KMS-11 (cell line): ENCODE measurements at regions not wholly inside any gene's neighbourhood (a gene's known extent, or its start where the extent isn't known, plus 50 kb on each side); places are given as distances from the start of the nearest gene placed in this dataset.

Experiments used
- H2AFZ ChIP-seq: fragments of 200-600 bp; sonication (generic); 2 replicates; pipeline ENCODE4 v1.6.1; 2016; ENCODE audit warnings: antibody characterized with exemption, mixed run types, low read depth
- H3K27ac ChIP-seq: fragments of 200-600 bp; sonication (generic); 2 replicates; pipeline ENCODE4 v1.6.1; 2016; ENCODE audit warnings: mild to moderate bottlenecking, mixed run types
- H3K27me3 ChIP-seq: fragments of 200-600 bp; sonication (generic); 2 replicates; pipeline ENCODE4 v1.6.1; 2017; ENCODE audit warnings: mild to moderate bottlenecking, low read depth, mixed run types, moderate library complexity; ENCODE audit not compliant: insufficient read depth
- H3K36me3 ChIP-seq: fragments of 200-600 bp; sonication (generic); 2 replicates; pipeline ENCODE4 v1.6.1; 2017; ENCODE audit warnings: mild to moderate bottlenecking, mixed run types; ENCODE audit not compliant: insufficient read depth
- H3K4me1 ChIP-seq: fragments of 200-600 bp; sonication (generic); 2 replicates; pipeline ENCODE4 v1.6.1; 2016; ENCODE audit warnings: mild to moderate bottlenecking, low read depth, mixed run types; ENCODE audit not compliant: poor library complexity, severe bottlenecking
- H3K4me2 ChIP-seq: fragments of 200-600 bp; sonication (generic); 2 replicates; pipeline ENCODE4 v1.7.0; 2016; ENCODE audit warnings: mild to moderate bottlenecking, mixed run types
- H3K4me3 ChIP-seq: fragments of 200-600 bp; sonication (generic); IDR thresholded peaks from 2 replicates; pipeline ENCODE4 v1.6.1; 2017; ENCODE audit warnings: low read depth, low read length, mixed read lengths; ENCODE audit not compliant: insufficient read depth
- H3K79me2 ChIP-seq: fragments of 200-600 bp; sonication (generic); 2 replicates; pipeline ENCODE4 v1.6.1; 2016; ENCODE audit warnings: low read depth, mixed run types; ENCODE audit not compliant: insufficient read depth
- H3K9ac ChIP-seq: fragments of 200-600 bp; sonication (generic); 2 replicates; pipeline ENCODE4 v1.6.1; 2016; ENCODE audit warnings: mild to moderate bottlenecking, mixed run types
- H4K20me1 ChIP-seq: fragments of 200-600 bp; sonication (generic); 2 replicates; pipeline ENCODE4 v1.6.1; 2016; ENCODE audit warnings: mild to moderate bottlenecking, mixed run types; ENCODE audit not compliant: insufficient read depth
- TF ChIP-seq, protein P1 (sequence below): fragments of 200-600 bp; sonication (generic); conservative IDR thresholded peaks from 2 replicates; pipeline ENCODE4 v1.6.1; 2017; ENCODE audit warnings: low read depth, mild to moderate bottlenecking, antibody characterized with exemption, low read length, moderate library complexity, mixed read lengths

DNA sequence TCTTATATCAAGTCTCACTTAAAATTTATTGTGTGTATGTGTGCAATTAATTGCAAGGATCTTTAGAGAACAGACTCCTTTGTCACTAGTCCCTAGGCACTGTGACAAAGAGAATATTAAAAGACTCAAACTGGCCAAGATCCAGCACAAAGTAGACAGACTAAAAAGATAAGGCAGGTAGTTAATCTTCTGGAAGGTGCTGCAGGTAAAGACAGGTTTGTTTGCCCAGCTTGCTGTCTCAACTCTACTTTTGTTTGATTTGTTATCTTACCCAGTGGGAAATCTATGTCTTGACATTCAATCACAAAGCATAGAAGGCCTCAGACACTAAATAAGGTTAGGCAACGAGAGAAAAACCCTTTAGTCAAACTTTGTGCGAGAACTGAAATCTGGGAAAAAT is 807.9 kb upstream of the LRRN3 start:
- Histone ChIP-seq H3K27ac (no peak overlapping the region), H3K4me1 (no peaks in the 10 kb centered on the region), H4K20me1 (no peaks in the 10 kb centered on the region), H3K27me3 (no peaks in the 10 kb centered on the region), H3K79me2 (no peaks in the 10 kb centered on the region), H3K4me2 (no peak overlapping the region), H2AFZ (no peak overlapping the region), H3K36me3 (no peaks in the 10 kb centered on the region), H3K9ac (no peak overlapping the region), H3K4me3 (no peak overlapping the region)
- TF ChIP-seq, protein P1, sequence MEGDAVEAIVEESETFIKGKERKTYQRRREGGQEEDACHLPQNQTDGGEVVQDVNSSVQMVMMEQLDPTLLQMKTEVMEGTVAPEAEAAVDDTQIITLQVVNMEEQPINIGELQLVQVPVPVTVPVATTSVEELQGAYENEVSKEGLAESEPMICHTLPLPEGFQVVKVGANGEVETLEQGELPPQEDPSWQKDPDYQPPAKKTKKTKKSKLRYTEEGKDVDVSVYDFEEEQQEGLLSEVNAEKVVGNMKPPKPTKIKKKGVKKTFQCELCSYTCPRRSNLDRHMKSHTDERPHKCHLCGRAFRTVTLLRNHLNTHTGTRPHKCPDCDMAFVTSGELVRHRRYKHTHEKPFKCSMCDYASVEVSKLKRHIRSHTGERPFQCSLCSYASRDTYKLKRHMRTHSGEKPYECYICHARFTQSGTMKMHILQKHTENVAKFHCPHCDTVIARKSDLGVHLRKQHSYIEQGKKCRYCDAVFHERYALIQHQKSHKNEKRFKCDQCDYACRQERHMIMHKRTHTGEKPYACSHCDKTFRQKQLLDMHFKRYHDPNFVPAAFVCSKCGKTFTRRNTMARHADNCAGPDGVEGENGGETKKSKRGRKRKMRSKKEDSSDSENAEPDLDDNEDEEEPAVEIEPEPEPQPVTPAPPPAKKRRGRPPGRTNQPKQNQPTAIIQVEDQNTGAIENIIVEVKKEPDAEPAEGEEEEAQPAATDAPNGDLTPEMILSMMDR, result no peak

DNA sequence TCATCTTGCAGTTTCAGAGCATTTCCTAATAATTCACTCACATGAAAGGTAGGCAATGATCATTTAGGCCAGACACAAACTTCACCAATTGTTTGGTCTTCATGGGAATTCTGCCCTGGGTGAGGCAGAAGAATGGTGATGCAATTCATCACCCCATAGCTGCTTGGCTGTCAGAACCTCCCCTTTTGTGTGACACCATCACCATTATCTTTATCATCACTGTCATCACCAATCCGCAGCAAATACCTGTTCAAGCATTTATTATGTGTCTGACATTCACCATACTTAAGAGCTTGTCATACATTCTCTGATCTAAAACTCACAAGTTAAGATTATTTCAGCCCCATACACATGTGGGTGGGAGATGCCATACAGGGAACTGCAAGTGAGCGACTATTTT is 799.5 kb upstream of the LRRN3 start:
- no peak overlapping the region for H2AFZ ChIP-seq
- no peaks in the 10 kb centered on the region for H3K79me2 ChIP-seq
- H3K36me3 ChIP-seq, result no peaks in the 10 kb centered on the region; the same call in 1 of the 2 replicates
- H3K9ac ChIP-seq, result no peak overlapping the region
- H3K4me1 ChIP-seq, result no peaks in the 10 kb centered on the region
- TF ChIP-seq, protein P1, result no peak
- no peak overlapping the region for H3K4me2 ChIP-seq
- H3K27ac ChIP-seq, result no peak overlapping the region
- H3K27me3 ChIP-seq, result no peaks in the 10 kb centered on the region
- no peaks in the 10 kb centered on the region for H4K20me1 ChIP-seq
- no peak overlapping the region for H3K4me3 ChIP-seq

DNA sequence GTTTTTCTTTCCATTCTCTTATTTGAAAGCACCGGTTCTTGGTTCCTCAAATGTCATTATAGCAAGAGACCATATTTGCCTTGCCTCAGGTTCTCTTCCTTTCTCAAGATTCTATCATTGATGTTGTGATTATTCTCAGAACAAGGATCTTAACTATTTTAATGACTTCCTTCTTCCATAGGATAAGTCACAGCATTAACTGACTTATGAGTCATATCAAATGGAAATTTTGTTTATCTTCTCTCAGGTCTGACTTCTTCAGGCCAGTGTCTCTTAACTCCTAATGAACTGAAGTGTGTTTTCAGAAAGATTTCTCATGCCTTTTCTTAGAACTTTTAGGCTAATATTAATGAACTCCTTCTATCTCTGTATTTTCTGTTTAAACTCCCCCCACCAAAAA is 794.6 kb upstream of the LRRN3 start:
- Histone ChIP-seq H3K27me3 (no peaks in the 10 kb centered on the region), H3K9ac (no peak overlapping the region), H3K4me1 (no peaks in the 10 kb centered on the region), H4K20me1 (no peaks in the 10 kb centered on the region), H3K36me3 (no peaks in the 10 kb centered on the region; the same call in 1 of the 2 replicates), H3K4me3 (no peak overlapping the region), H3K79me2 (no peaks in the 10 kb centered on the region), H2AFZ (no peak overlapping the region), H3K27ac (no peak overlapping the region), H3K4me2 (no peak overlapping the region)
- TF ChIP-seq, protein P1, result no peak

DNA sequence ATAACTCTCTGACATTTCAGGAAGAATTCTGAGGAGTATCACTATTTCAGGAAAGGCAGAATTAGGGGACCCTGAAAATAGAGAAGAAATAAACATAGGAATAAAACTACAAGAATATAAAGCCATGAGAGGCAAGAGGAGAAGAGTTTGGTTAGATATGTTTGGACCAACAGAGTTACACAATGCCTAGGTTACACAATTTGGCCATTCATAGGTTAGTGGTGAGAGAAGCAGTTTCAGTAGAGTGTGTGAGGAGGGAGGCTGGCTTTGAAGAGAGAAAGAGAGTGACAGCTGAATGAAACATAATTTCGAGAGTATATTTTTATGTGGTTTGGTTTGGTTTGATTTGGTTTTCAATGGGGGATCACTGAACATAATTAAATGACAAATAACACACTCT is 783.2 kb upstream of the LRRN3 start:
- Histone ChIP-seq H4K20me1 (no peaks in the 10 kb centered on the region), H3K4me1 (no peaks in the 10 kb centered on the region), H3K4me2 (no peak overlapping the region), H3K79me2 (no peaks in the 10 kb centered on the region), H3K4me3 (no peak overlapping the region), H3K36me3 (no peaks in the 10 kb centered on the region), H3K27ac (no peak overlapping the region), H3K9ac (no peak overlapping the region), H3K27me3 (no peaks in the 10 kb centered on the region), H2AFZ (no peak overlapping the region)
- TF ChIP-seq, protein P1, result no peak
